OCI-LY3 (cell line): ENCODE measurements at regions not wholly inside any gene's neighbourhood (a gene's known extent, or its start where the extent isn't known, plus 50 kb on each side); places are given as distances from the start of the nearest gene placed in this dataset.

Source experiments
- CTCF ChIP-seq: fragments of 200-600, 300-600 bp; sonication (generic); IDR thresholded peaks from 2 replicates; pipeline ENCODE4 v1.5.1; 2014; ENCODE audit warnings: antibody characterized with exemption, low read length, low read depth
- EZH2phosphoT487 ChIP-seq: fragments of 200-600 bp; shearing (Covaris generic); IDR thresholded peaks from 2 replicates; pipeline ENCODE4 v1.6.1; 2018; ENCODE audit warnings: antibody characterized with exemption, mixed run types, low read depth

GRCh38 chr16:48901712-48902374 is 291.9 kb upstream of the N4BP1 start:
- TF ChIP-seq CTCF (no peak), EZH2phosphoT487 (no peak)
